Retinal pigment epithelial cell (primary cell): ENCODE measurements at regions not wholly inside any gene's neighbourhood (a gene's known extent, or its start where the extent isn't known, plus 50 kb on each side); places are given as distances from the start of the nearest gene placed in this dataset.
"Not testable (repeated sequence)": the region's sequence is repeated elsewhere in the genome, so short reads cannot be mapped to it uniquely, and the experiment has no call there.

Experiments used
- DNase-seq: peaks from one replicate; pipeline ENCODE4 v3.0.0-alpha.2; 2010; ENCODE audit warnings: low read depth
- H3K4me3 ChIP-seq: 2 replicates; pipeline ENCODE4 v1.5.1; 2011; ENCODE audit warnings: mild to moderate bottlenecking, low read length, control low read depth, moderate library complexity
- TF ChIP-seq, protein P1 (sequence below): conservative IDR thresholded peaks from 2 replicates; pipeline ENCODE4 v1.5.1; 2011; ENCODE audit warnings: low read depth, low read length, control low read depth, inconsistent platforms

DNA sequence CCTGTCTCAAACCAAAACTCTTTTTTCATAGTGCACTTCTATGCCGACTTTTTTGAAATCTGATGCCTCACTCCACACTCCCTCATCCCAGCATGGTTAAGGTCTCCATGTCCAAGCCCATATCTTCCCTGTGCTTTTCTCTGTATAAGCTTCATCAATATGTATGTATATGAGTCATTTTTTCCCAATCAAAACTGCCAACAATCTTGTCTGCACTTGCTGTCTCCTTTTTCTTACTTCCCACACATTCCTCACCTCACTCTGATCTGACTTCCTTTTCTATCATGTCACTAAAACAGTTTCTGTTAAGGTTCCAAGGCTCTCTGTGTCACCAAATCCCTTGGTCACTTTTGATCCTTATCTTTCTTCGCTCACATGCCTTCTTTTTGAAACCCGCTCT is 88.2 kb upstream of the GPR50 start:
- no peak for DNase-seq
- TF ChIP-seq, protein P1, sequence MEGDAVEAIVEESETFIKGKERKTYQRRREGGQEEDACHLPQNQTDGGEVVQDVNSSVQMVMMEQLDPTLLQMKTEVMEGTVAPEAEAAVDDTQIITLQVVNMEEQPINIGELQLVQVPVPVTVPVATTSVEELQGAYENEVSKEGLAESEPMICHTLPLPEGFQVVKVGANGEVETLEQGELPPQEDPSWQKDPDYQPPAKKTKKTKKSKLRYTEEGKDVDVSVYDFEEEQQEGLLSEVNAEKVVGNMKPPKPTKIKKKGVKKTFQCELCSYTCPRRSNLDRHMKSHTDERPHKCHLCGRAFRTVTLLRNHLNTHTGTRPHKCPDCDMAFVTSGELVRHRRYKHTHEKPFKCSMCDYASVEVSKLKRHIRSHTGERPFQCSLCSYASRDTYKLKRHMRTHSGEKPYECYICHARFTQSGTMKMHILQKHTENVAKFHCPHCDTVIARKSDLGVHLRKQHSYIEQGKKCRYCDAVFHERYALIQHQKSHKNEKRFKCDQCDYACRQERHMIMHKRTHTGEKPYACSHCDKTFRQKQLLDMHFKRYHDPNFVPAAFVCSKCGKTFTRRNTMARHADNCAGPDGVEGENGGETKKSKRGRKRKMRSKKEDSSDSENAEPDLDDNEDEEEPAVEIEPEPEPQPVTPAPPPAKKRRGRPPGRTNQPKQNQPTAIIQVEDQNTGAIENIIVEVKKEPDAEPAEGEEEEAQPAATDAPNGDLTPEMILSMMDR, result no peak
- H3K4me3 ChIP-seq, result no peak overlapping the region

- TF ChIP-seq, protein P1, result no peak
- no peak overlapping the region for H3K4me3 ChIP-seq
Observed at GRCh38 chrX:151099001-151099400, 77.4 kb upstream of the GPR50 start.

DNA sequence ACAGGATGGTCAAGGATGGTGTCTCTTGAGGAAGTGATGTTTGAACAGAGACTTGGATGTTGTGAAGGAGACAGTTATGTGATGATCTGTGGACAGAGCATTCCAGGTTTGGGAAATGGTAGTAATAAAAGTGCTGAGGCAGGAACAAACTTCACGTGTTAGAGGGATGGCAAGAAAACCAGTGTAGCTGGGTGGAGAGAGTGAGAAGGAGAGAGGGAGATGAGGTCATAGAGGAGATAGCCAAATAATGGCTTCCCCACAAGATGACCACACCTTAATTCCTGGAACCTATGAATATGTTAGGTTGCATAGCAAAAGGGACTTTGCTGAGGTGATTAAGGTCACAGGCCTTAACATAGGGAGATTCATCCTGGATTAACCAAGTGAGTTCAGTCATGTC is 75.6 kb upstream of the GPR50 start:
- TF ChIP-seq, protein P1, result no peak
- H3K4me3 ChIP-seq, result no peak overlapping the region
- DNase-seq, result no peak

More at GRCh38 chrX:151099001-151099400, 77.4 kb upstream of the GPR50 start:
- no peak for DNase-seq

GRCh38 chrX:151113200-151113599 is 63.2 kb upstream of the GPR50 start:
- not testable (repeated sequence) for H3K4me3 ChIP-seq, DNase-seq
